Fibroblast of peridontal ligament (primary cell): ENCODE measurements at regions not wholly inside any gene's neighbourhood (a gene's known extent, or its start where the extent isn't known, plus 50 kb on each side); places are given as distances from the start of the nearest gene placed in this dataset.

Source experiments
- DNase-seq: peaks from one replicate; pipeline ENCODE4 v3.0.0-alpha.2; 2010; ENCODE audit errors: extremely low read depth

DNA sequence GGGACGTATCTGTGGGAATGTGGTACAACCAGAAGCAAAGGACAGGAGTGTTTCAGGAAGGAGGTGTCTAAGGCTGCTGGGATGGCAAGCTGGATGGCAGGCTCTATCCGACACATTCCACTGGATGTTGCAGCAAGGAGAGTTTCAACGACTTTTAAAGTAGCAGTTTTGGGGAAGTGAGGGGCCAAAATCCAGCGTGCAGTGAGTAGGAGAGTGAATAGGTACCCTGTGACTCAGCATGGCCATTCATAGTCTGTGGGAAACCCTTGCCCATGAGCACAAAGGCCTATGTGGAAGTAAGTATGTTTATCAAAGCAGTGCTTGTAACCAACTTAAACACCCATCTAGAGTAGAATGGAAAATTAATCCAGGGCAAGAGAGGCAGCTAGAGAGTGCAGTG, 664.7 kb downstream of the ACTL7B start:
- DNase-seq: no peak

DNA sequence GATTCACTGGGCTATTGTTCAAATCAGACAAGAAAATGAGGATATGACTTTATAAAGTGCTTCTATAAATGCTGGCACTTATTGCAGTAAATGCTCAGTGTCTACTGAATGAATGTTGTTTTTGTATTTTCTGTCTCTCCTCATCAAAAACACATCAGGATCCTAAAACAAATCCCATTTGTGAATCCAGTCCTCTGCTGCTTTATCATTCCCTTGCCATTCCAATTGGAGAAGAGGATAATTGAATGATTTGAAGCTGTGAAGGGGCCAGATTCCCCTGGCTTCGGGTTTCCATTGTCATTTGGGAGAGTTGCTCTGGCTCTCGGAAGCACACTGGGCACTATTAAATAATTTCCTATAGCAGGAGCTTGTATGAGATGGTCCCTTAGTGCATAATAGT, 666.8 kb downstream of the ACTL7B start:
- no peak for DNase-seq

DNA sequence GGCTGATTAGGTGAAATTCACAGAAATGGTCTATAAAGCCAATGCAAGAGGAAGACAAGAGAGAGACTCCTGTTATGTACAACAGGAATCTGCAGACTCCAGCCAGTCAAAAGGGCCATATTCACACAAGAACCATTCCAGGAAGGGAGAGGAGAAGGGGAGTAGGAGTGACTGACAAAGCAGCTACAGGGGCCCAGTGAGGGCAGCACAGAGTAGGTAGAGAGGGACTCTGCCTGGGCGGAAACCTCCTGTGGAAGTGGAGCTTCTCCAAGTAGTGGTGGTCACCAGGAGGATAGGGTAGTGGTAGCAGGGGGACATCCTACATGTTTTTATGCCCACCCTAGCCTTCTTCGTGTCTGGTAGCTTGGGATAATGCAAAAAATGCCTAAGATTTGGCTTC, 667.3 kb downstream of the ACTL7B start:
- DNase-seq: no peak

DNA sequence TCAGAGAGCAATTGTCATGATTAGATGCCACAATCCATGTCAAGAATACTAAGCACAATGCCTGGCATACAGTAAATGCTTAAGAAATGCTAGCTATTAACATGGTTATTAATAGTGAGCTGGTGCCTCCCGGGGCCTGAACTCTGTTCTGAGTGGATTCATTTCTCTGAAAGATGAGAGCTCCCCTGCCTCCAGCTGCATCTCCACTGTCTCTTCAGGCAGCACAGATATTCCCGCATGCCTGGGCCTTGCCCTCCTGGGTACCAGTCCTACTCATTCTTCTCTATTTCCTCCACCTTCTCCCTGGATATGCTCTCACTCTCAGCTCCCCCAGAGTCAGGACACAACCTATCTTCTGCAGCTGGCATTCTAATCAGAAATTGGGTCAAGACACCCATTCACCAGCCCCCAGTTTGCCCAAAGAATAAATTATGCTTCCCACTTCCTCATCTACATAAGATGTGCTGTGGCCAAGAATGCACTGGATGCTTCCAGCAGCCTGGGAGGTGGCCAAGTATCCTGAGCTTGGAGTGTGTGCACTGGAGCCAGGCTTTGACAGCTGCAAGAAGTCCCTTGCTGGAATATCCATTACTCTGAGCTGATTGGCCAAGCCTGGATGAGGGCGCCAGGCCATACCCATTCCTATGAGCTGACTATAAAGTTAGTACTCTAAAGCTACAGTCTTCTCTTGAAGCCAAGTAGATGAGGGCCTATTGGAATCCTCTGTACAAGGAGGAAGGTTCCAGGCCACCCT, 669.0 kb downstream of the ACTL7B start:
- DNase-seq: peak; percentile 93

DNA sequence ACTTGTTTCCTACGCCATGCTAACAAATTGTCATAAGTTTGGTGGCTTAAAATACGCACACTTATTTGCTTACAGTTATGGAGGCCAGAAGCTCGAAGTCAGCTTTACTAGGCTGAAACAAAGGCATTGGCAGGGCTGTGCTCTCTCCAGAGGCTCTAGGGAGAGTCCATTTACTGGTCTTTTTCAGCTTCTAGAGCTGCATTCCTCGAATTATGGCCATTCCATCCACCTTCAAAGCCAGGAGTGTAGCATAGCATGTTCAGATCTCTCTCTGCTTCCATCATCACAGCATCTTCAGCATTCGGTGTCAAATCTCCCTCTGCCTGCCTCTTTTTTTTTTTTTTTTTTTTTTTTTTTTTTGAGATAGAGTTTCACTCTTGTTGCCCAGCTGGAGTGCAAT, 670.2 kb downstream of the ACTL7B start:
- no peak for DNase-seq

DNA sequence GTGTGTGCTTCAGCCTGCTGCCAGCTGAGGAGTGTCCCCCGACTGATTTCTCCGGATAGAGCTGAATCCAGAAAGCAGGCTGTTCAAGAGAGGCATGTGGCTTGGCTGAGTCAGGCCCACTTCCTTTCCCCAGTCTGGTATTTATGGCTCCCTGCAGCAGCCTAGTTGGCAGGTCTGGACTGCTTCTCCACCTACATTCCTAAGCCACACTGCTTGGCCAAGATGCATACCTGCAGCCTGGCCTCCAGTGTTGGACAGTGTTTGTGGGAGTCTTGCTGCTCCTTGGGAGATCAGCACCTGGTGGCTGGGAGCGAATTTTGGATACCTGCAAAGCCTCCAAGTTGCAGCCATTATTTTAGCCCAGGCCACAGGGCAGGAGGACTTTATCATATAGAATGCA, 670.8 kb downstream of the ACTL7B start:
- peak; percentile 18 for DNase-seq

DNA sequence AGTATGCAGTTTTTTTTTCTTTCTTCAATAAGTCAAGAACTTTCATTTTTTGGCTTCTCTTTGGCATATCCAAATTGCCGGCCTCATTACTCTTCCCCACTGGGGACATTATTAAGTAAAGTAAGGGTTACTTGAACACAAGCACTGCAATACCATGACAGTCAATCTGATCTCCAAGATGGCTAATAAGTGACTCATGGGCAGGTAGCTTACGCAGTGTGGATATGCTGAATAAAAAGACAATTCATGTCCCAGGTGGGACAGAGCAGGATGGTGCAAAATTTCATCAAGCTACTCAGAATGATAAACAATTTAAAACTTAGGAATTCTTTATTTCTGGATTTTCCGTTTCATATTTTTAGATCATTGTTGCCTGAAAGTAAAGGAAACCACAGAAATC, 671.8 kb downstream of the ACTL7B start:
- DNase-seq: no peak

DNA sequence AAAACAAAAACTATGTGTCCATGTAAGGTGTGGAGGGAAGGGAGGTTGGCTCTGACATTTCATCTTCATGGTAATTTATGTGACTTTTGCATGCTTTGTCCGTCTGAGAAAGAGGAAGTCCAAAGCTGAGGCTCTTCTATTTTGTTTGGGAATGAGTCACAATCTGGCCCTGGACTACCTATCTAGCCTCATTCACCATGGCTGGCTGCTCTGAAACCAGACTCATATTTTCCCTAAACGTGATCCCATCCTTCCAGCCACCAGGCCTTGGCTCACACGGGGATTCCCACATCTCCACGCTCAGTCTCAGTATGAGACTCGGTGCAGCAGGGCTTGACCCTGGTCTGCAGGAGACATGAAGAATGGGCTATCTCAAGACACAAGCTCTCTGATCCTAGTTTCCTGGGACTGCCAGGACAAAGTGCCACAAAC, 672.8 kb downstream of the ACTL7B start:
- peak; percentile 56 for DNase-seq

DNA sequence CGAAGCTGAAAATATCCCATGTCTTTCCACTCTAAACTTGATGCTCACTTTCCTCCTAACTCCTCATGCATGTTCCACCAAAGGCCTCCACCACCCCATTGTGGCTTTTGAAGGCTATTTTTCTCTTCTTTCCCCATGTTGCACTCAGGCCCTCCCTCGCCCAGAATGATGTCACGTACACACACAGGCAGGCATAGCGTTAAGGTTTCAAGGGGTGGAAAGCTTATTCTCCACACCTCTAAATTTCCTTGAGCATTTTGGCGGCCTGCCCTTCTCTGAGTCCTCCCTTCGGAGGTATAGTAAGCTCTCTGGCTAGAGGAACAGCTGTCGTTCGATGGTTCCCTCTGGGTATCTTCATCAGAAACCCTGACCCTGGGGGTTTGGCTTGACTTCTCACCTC, 673.5 kb downstream of the ACTL7B start:
- no peak for DNase-seq

DNA sequence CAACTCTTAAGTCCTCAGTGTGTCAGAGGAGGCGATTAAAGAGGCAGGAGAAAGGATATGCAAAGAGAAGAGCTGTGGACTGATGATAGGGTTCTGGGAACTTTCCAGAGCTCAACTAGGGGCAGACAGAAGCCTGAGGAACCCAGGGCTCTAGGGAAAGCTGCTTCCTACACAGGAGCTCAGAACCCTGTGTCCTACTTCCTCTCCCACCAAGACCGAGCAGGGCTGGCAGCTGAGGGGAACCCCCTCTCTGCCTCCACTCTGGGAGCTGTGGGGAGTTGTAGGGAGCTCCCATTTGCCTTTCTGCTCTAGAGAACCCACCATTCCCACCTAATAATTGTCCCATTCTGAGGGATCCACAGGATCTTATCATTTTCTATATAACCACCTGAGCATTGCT, 674.3 kb downstream of the ACTL7B start:
- DNase-seq: no peak

DNA sequence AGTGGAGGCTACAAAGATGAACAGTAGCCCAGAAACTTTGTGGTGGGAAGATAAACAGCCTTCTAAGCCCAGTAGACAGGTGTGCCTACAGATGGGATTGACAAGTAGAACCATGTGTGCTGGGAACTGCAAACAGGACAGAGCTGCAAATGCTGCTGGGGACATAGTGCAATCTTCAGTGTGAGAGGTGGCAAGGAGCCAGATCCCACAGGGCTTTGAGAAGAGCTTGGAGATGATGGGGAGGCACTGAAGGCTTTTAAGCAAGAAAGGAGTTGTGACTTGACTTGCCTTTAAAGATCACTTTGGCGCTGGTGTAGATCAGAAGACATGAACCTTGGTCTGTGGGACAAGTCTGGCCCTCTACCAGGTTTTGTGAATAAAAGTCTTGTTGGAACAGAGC, 675.2 kb downstream of the ACTL7B start:
- DNase-seq: no peak

DNA sequence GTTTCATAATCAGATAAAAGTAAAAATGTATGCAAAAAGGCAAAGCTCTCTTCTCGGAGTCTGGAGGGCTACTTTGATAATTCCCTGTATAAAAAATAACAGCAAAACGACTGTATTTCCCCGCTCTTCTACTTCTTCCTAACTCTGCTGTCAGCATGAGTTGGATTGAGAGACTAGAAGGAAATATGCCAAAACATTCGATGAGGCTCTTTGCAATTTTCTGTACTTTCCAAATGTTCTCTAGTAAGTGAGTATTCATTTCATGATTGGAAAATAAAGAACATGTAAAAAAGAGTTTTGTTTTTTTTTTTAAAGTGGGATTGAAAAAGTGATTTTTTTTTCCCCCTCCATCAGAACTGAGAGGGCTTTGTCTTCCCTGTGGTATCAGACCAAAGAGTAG, 677.5 kb downstream of the ACTL7B start:
- peak; percentile 29 for DNase-seq

DNA sequence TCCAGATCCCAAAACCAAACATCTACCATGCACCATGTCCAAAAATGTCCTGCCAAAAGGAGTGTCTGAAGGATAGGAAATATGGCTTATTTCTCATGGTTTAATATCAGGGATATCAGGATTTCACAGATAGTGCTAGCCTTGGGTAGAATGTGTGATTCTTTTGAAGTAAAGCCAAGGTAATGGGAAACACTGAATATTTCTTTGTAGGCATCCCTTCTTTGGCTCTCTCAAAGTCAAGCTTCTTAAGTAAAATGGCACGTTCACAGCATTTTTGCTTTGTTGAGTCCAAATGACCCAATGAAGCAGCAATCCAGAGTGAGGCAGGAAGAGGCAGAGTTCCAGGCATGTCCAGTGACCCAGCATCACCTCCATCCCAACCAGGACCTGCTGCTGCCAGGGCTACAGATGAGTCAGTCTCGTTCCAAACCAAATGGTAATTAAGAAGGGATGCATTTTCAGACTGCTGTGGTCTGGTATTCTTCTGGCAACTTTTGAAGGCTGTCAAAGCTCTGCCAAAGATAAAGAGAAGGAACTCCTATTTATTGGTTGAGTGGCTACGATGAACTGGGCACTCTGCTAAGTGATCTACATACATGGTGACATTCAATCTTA, 678.8 kb upstream of the KLF4 start:
- peak; percentile 98 for DNase-seq

DNA sequence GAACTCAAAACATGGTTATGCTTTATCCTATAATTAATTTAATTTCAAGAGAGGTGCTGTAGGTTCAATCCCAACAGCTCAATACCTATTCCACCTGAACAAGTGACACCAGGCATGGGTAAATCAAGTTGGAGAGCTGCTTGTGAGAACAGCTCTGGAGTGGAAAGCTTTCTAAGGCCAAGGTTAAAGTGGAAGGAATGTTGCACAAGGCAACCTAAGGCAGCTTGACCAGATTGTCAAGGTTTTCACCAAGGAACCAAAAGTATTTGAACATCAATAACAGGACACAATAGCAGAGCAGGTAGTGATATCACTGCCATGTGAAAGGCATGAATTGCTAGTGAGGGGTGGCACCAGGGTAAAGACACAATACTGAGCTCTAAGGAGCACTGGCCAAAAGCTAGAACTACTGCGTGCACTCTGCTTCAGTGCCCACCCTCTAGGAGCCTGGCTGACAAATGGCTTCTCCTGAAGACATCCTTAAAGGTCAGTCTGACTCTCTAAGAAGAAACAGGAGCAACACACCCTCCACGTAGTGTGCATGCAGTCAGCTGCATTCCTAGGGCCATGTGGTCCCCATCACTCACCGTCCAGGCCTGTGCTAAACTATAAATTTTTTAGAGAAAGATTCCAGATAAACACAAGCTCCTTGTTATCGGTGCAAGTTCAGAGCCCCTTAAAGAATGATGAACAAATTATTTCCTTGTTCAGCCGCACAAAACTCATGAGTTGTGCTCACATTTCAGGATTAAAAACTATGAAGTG, 677.7 kb upstream of the KLF4 start:
- no peak for DNase-seq

DNA sequence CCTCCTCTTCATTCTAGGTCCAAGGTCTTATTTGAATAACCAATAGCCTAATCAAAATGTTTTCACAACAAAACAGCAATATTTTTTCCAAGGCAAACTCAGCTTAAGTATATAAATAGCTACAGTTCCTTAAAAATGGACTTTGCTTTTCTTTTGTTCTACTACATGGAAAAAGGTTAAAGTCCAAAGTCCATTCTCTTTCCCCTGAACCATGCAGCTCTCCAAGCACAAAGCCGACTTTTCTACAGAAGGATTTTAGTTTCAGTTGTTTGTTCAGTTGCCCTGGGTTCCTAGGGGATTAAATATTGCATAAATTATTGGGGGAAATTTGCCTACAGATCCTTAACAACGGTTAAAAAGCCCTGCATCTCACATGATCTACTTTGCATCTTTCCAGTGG, 677.0 kb upstream of the KLF4 start:
- no peak for DNase-seq

DNA sequence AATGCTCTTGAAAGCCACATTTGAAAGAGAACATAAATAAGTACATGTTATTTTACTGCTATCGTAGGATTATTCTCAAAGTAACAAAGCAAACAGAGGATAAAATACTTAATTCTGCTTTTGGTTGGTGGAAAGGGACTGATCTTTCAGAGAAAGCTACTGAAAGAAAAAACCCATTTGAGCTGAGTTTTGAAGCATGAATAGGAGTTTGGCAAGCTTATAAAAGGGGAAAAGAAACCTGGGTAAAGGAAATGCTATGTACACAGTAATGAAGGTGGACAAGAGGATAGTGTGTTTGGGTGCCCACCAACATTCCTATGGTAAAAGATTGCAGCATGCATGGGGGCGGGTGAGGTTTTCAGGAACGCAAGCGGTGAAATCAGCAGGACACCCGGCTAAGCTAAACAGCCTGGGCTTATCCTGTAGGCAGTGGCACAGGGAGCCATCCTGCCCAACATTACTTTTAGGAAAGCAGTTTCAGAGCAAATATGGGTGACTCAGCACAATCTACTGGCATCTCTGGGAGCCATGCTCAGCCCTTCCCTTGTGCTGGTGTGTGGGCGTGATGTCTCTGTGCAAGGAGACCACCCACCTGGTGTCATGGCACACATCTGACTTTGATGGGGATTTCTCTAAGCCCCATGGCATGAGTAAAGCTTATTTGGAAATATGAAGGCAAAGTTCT, 673.9 kb upstream of the KLF4 start:
- DNase-seq: peak; percentile 43

DNA sequence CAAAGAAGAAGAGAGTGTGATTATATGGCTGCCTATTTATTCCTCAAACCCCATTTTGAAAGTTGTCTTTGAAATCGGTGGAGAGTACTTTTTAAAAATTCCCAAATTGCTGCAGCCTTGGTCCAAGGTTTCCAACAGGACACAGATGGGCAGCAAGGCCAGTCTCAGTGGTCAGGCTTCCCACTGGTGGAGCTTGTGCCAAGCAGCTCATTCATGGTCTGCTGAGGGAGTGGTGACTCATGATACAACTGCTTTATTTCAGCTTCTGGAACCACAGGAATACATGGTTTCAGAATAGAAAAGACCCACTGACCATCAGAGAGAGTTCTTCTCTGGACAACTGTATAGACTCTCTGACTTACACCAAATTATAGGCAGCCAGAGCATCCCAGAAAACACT, 673.1 kb upstream of the KLF4 start:
- DNase-seq: peak; percentile 95

DNA sequence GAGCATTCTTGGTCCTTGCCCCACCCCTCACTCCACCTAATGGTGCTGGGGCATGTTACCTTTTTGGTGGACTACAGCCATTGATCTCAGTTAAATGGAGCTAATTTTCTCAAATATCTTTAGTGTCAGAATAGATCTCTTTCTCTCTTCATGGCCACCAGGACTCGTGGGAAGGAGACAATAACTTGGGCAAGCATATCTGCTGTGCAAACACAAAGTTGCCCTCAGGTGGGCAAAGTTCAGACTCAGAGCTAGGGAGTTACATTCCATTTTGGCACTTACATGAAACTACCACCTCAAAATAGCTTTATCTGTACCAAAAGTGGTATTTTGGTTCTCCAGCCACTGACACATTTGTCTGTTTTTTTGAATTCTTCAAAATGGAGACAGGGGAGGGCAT, 671.9 kb upstream of the KLF4 start:
- DNase-seq: no peak

DNA sequence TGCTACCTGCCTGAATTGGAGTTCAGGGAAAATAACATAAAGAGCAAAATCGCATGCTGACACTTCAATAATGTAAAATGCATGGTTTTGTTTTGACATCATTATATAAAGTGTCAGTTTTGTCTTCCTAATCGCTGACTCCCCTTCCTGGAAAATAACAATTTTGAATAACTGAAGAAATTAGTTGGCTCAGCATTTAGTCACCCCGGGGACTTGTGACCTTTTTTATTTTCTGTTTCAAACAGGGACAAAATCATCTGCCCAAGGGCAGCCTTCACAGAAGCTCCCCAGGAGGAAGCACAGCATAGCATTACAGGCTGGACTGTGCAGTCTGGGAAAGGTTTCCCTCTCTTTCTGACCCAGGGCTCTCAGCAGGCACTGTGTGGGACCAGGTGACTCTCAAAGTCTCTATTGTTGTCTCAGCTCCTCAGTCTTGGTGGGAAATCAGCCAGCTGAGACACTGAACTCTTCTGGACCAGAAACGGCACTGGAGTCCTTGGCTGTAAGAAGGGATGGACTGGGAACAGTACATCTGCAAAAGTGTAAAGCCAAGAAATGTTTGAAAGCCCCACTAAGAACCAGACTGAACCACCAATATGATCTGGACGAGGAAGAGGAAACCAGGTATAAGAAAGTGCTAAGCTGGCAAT, 671.3 kb upstream of the KLF4 start:
- DNase-seq: no peak

DNA sequence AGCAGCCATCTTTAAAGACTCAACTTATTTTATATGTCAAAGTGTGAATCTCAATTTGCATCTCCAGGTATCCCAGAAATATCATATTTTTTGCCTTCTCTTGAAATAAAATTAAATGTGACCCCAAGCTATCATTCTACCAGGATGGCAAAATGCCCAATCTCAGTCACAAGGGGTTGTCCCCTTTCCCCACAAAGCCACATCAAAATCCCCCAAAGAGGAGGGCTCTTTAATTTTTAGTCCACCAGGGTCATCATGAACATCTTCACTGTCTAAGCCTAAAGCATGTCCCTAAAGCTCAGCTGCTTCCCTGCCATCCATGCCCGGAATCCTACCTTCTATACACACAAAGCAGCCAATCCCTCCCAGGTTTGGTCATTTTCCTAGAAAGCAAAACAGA, 670.5 kb upstream of the KLF4 start:
- DNase-seq: no peak

DNA sequence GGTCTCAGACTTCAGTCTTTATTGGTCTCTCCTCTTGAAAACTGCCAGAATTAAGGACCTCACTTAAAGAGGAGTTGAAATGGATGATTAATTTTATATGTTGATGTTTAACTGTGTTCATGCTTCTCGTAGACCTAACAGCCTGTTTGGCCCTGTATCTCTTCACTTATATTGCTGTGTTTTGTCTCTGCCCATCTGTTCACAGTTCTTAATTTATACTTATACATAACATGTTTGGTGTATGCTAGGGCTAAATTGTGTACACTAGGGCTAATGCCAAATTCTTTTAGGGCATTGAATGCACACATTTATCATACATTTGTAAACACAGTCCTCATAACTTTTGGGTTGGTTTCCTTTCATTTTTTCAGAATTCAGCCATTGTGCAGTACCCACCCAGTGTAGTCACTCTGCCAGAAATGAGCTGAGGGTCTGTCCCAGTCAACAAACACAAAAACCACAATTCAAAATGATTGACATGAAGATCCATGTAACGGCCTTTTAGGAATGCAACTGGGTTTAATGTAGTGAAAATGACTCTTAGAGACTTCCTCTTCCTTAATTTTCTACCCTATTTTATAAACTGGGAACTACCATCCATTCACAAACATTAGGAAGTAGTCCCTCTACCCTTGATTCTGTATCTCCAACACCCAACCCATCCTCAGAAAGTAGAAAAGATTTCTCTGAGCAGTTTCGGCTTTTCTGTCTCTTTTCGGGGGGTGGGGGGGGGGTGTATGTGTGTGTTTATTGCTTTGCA, 668.8 kb upstream of the KLF4 start:
- DNase-seq: no peak
